Kidney capillary endothelial cell (primary cell): ENCODE measurements at regions not wholly inside any gene's neighbourhood (a gene's known extent, or its start where the extent isn't known, plus 50 kb on each side); places are given as distances from the start of the nearest gene placed in this dataset.
"Not testable (repeated sequence)": the region's sequence is repeated elsewhere in the genome, so short reads cannot be mapped to it uniquely, and the experiment has no call there.

ENCODE experiments used
- DNase-seq: peaks from one replicate; pipeline ENCODE4 v3.0.0-alpha.2; 2018; ENCODE audit warnings: low spot score

GRCh38 chr7:142469696-142470543 is 212.1 kb upstream of the PRSS58 start:
- no peak for DNase-seq

GRCh38 chr7:142468871-142469665 is 211.2 kb upstream of the PRSS58 start:
- no peak for DNase-seq

- DNase-seq, result not testable (repeated sequence)
Measured at GRCh38 chr7:142467056-142467655, 209.3 kb upstream of the PRSS58 start.

- no peak for DNase-seq
Measured at GRCh38 chr7:142463401-142463850, 205.6 kb upstream of the PRSS58 start.

GRCh38 chr7:142461437-142461836 is 203.6 kb upstream of the PRSS58 start:
- DNase-seq, result no peak

GRCh38 chr7:142460402-142461117 is 202.7 kb upstream of the PRSS58 start:
- DNase-seq, result no peak

GRCh38 chr7:142459551-142459963 is 201.7 kb upstream of the PRSS58 start:
- DNase-seq, result peak; percentile 71

GRCh38 chr7:142457146-142457703 is 199.4 kb upstream of the PRSS58 start:
- DNase-seq, result no peak

GRCh38 chr7:142455392-142455791 is 197.5 kb upstream of the PRSS58 start:
- no peak for DNase-seq

- DNase-seq, result no peak
Measured at GRCh38 chr7:142454862-142455261, 197.0 kb upstream of the PRSS58 start.

GRCh38 chr7:142452791-142453190 is 194.9 kb upstream of the PRSS58 start:
- no peak for DNase-seq

- DNase-seq, result no peak
Measured at GRCh38 chr7:142451817-142452216, 194.0 kb upstream of the PRSS58 start.

GRCh38 chr7:142451296-142451695 is 193.4 kb upstream of the PRSS58 start:
- DNase-seq, result no peak

GRCh38 chr7:142450695-142451094 is 192.8 kb upstream of the PRSS58 start:
- no peak for DNase-seq

- no peak for DNase-seq
Measured at GRCh38 chr7:142450206-142450605, 192.3 kb upstream of the PRSS58 start.

- DNase-seq, result not testable (repeated sequence)
Measured at GRCh38 chr7:142448857-142449256, 191.0 kb upstream of the PRSS58 start.

- DNase-seq, result no peak
Measured at GRCh38 chr7:142447762-142448161, 189.9 kb upstream of the PRSS58 start.

- DNase-seq, result no peak
Measured at GRCh38 chr7:142445019-142445686, 187.3 kb upstream of the PRSS58 start.

GRCh38 chr7:142443216-142444010 is 185.6 kb upstream of the PRSS58 start:
- peak; percentile 52 for DNase-seq

GRCh38 chr7:142442396-142442795 is 184.5 kb upstream of the PRSS58 start:
- no peak for DNase-seq
